GM23338 (cell line): ENCODE measurements at regions not wholly inside any gene's neighbourhood (a gene's known extent, or its start where the extent isn't known, plus 50 kb on each side); places are given as distances from the start of the nearest gene placed in this dataset.

Experiments used
- ATAC-seq: fragments of 200-7000 bp; cut with Tn5 transposase; 3 replicates; pipeline ENCODE4 v1.9.1; 2020
- DNase-seq: peaks from one replicate; pipeline ENCODE4 v3.0.0-alpha.2; 2015; ENCODE audit warnings: low spot score
- H2AFZ ChIP-seq: fragments of 200-600 bp; sonication (generic); 2 replicates; pipeline ENCODE4 v1.8.0; 2016; ENCODE audit warnings: antibody characterized with exemption, mild to moderate bottlenecking, moderate library complexity
- H3F3A ChIP-seq: fragments of 200-600 bp; sonication (generic); replicated peaks from 2 replicates; pipeline ENCODE4 v1.8.0; 2017; ENCODE audit warnings: antibody characterized with exemption, mixed run types, low read depth
- H3K27ac ChIP-seq: fragments of 200-600 bp; sonication (generic); 2 replicates; pipeline ENCODE4 v1.6.1; 2016; ENCODE audit warnings: low read depth
- H3K27me3 ChIP-seq: fragments of 200-600 bp; sonication (generic); 2 replicates; pipeline ENCODE4 v1.8.0; 2016; ENCODE audit warnings: mild to moderate bottlenecking, mixed run types, moderate library complexity; ENCODE audit not compliant: insufficient read depth
- H3K36me3 ChIP-seq: fragments of 200-600 bp; sonication (generic); 2 replicates; pipeline ENCODE4 v1.8.0; 2016; ENCODE audit warnings: mild to moderate bottlenecking; ENCODE audit not compliant: insufficient read depth
- H3K4me1 ChIP-seq: fragments of 200-600 bp; sonication (generic); 2 replicates; pipeline ENCODE4 v1.8.0; 2016; ENCODE audit warnings: mild to moderate bottlenecking, moderate library complexity; ENCODE audit not compliant: insufficient read depth
- H3K4me2 ChIP-seq: fragments of 200-600 bp; sonication (generic); 2 replicates; pipeline ENCODE4 v1.7.1; 2017; ENCODE audit warnings: mixed run types
- H3K4me3 ChIP-seq: fragments of 200-600 bp; sonication (generic); 2 replicates; pipeline ENCODE4 v1.6.1; 2016; ENCODE audit warnings: mixed run types
- H3K79me2 ChIP-seq: fragments of 200-600 bp; sonication (generic); replicated peaks from 2 replicates; pipeline ENCODE4 v1.8.0; 2017; ENCODE audit warnings: mild to moderate bottlenecking; ENCODE audit not compliant: insufficient read depth
- H3K9me2 ChIP-seq: fragments of 200-600 bp; sonication (generic); 2 replicates; pipeline ENCODE4 v1.8.0; 2017; ENCODE audit not compliant: insufficient read depth
- H4K20me1 ChIP-seq: fragments of 200-600 bp; sonication (generic); replicated peaks from 2 replicates; pipeline ENCODE4 v1.8.0; 2017; ENCODE audit warnings: mild to moderate bottlenecking; ENCODE audit not compliant: insufficient read depth
- H3K27ac Mint-ChIP-seq: 2 replicates; pipeline ENCODE4 v1.8.0; 2020; ENCODE audit warnings: inconsistent platforms, mild to moderate bottlenecking, moderate library complexity, mixed read lengths
- H3K27me3 Mint-ChIP-seq: 3 replicates; pipeline ENCODE4 v1.8.0; 2022; ENCODE audit warnings: low read depth, mild to moderate bottlenecking, moderate library complexity, mixed read lengths, inconsistent platforms; ENCODE audit not compliant: insufficient read depth, poor library complexity
- H3K36me3 Mint-ChIP-seq: 3 replicates; pipeline ENCODE4 v1.8.0; 2021; ENCODE audit warnings: low read depth, mild to moderate bottlenecking, inconsistent platforms, moderate library complexity, mixed read lengths
- H3K4me1 Mint-ChIP-seq: 3 replicates; pipeline ENCODE4 v1.8.0; 2020; ENCODE audit warnings: mild to moderate bottlenecking, inconsistent platforms, mixed read lengths
- H3K4me3 Mint-ChIP-seq: 3 replicates; pipeline ENCODE4 v1.8.0; 2021; ENCODE audit warnings: moderate library complexity, mild to moderate bottlenecking, inconsistent platforms, mixed read lengths
- H3K9me3 Mint-ChIP-seq: 3 replicates; pipeline ENCODE4 v1.8.0; 2020; ENCODE audit warnings: moderate library complexity, mild to moderate bottlenecking, inconsistent platforms, mixed read lengths
- CREB1 ChIP-seq: fragments of 250-450 bp; sonication (Bioruptor Pico); IDR thresholded peaks from 2 replicates; pipeline ENCODE4 v1.5.0; 2020; ENCODE audit warnings: low read depth, mild to moderate bottlenecking, moderate library complexity
- NANOG ChIP-seq: IDR thresholded peaks from 2 replicates; pipeline ENCODE4 v1.6.1; 2016; ENCODE audit warnings: antibody characterized with exemption, borderline replicate concordance
- POLR2AphosphoS5 ChIP-seq: IDR thresholded peaks from 2 replicates; pipeline ENCODE4 v1.6.1; 2016; ENCODE audit warnings: antibody characterized with exemption, low read depth
- STAT1 ChIP-seq: IDR thresholded peaks from one replicate; pipeline ENCODE4 v1.6.1; 2016; ENCODE audit warnings: antibody characterized with exemption; ENCODE audit not compliant: unreplicated experiment
- ZNF114 ChIP-seq: fragments of 250-450 bp; sonication (Bioruptor Pico); IDR thresholded peaks from 2 replicates; pipeline ENCODE4 v1.5.0; 2020; ENCODE audit warnings: mild to moderate bottlenecking, moderate library complexity
- ZNF331 ChIP-seq: fragments of 250-450 bp; sonication (Bioruptor Pico); IDR thresholded peaks from 2 replicates; pipeline ENCODE4 v1.5.0; 2020; ENCODE audit warnings: low read depth, mild to moderate bottlenecking, moderate library complexity
- TF ChIP-seq, protein P1 (sequence below): IDR thresholded peaks from one replicate; pipeline ENCODE4 v1.6.1; 2018; ENCODE audit warnings: antibody characterized with exemption; ENCODE audit not compliant: unreplicated experiment
- TF ChIP-seq, protein P2 (sequence below), 2 experiments: fragments of 200-600 bp in 1 of 2; sonication (generic) in 1 of 2; conservative IDR thresholded peaks; 2 replicates each; pipeline versions ENCODE4 v1.5.1 to v1.6.1; 2016 to 2017; ENCODE audit warnings: antibody characterized with exemption in 2 of 2, low read depth in 2 of 2, mild to moderate bottlenecking in 2 of 2, moderate library complexity in 1 of 2
- TF ChIP-seq, protein P3 (sequence below): fragments of 250-450 bp; sonication (Bioruptor Pico); IDR thresholded peaks from 2 replicates; pipeline ENCODE4 v1.5.0; 2020; ENCODE audit warnings: mild to moderate bottlenecking, moderate library complexity

DNA sequence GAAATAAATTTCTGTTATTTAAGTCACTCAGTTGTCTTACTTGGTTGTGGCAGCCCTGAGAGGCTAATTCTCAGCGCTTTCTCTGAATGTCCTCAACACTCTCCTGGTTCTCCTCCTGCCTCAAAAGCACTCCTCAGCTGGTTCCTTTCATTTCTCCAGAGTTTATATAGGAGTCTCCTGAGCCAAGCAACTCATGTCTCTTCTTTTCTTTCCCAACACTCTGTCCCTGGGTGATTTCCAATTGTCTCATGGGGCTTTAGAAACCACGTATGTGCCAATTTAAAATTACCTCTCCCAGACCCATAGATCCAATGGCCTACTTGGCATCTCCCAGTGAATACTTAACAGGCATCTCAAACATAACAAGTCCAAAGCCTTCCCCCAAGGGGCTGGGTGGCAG lies 184.3 kb downstream of the TTC32 start:
- Histone ChIP-seq H4K20me1 (no peaks in the 10 kb centered on the region), H3K27me3 (no peaks in the 10 kb centered on the region), H3K4me2 (no peak overlapping the region), H3K9me2 (0 out of 2 replicates have a peak, but pooled peaks cover 3% of the 10 kb centered on the region), H3K27ac (no peak overlapping the region), H3K79me2 (no peaks in the 10 kb centered on the region), H3K36me3 (no peaks in the 10 kb centered on the region; the same call in 1 of the 2 replicates), H3F3A (no peaks in the 10 kb centered on the region), H2AFZ (no peak overlapping the region), H3K4me3 (no peak overlapping the region), H3K4me1 (no peaks in the 10 kb centered on the region)
- Mint-ChIP-seq H3K27ac (no peak overlapping the region), H3K9me3 (no peaks in the 10 kb centered on the region; the same call in 2 of the 3 replicates), H3K36me3 (no peaks in the 10 kb centered on the region), H3K4me3 (no peak overlapping the region), H3K27me3 (peaks cover 7% of the 10 kb centered on the region), H3K4me1 (no peaks in the 10 kb centered on the region)
- no peak for TF ChIP-seq ZNF331
- TF ChIP-seq, protein P1, sequence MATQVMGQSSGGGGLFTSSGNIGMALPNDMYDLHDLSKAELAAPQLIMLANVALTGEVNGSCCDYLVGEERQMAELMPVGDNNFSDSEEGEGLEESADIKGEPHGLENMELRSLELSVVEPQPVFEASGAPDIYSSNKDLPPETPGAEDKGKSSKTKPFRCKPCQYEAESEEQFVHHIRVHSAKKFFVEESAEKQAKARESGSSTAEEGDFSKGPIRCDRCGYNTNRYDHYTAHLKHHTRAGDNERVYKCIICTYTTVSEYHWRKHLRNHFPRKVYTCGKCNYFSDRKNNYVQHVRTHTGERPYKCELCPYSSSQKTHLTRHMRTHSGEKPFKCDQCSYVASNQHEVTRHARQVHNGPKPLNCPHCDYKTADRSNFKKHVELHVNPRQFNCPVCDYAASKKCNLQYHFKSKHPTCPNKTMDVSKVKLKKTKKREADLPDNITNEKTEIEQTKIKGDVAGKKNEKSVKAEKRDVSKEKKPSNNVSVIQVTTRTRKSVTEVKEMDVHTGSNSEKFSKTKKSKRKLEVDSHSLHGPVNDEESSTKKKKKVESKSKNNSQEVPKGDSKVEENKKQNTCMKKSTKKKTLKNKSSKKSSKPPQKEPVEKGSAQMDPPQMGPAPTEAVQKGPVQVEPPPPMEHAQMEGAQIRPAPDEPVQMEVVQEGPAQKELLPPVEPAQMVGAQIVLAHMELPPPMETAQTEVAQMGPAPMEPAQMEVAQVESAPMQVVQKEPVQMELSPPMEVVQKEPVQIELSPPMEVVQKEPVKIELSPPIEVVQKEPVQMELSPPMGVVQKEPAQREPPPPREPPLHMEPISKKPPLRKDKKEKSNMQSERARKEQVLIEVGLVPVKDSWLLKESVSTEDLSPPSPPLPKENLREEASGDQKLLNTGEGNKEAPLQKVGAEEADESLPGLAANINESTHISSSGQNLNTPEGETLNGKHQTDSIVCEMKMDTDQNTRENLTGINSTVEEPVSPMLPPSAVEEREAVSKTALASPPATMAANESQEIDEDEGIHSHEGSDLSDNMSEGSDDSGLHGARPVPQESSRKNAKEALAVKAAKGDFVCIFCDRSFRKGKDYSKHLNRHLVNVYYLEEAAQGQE: no peak
- no peak for TF ChIP-seq POLR2AphosphoS5
- no peak for DNase-seq
- no peak for ATAC-seq

DNA sequence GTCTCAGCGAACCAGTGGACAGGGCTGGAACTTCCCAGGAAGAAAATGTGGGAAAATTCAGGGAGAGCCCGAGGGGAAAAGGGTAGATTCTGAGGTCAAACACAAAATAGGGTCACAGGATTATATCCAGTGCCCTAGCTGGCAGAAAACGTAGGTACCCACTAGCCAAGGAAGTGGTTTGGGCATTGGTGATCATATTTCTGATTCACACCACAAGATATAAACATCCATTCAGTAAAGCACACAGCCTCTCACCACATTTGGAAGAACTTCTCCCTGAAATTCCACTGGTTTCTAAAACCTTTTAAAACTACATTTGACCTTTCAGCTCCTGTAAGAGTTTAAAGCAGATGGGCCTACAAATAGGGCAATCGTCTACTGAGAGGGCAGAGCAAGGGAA lies 186.9 kb downstream of the TTC32 start:
- no peak for DNase-seq
- H3K27me3 Mint-ChIP-seq: peaks cover 5% of the 10 kb centered on the region
- no peak for TF ChIP-seq NANOG
- TF ChIP-seq POLR2AphosphoS5: no peak
- TF ChIP-seq, protein P2, sequence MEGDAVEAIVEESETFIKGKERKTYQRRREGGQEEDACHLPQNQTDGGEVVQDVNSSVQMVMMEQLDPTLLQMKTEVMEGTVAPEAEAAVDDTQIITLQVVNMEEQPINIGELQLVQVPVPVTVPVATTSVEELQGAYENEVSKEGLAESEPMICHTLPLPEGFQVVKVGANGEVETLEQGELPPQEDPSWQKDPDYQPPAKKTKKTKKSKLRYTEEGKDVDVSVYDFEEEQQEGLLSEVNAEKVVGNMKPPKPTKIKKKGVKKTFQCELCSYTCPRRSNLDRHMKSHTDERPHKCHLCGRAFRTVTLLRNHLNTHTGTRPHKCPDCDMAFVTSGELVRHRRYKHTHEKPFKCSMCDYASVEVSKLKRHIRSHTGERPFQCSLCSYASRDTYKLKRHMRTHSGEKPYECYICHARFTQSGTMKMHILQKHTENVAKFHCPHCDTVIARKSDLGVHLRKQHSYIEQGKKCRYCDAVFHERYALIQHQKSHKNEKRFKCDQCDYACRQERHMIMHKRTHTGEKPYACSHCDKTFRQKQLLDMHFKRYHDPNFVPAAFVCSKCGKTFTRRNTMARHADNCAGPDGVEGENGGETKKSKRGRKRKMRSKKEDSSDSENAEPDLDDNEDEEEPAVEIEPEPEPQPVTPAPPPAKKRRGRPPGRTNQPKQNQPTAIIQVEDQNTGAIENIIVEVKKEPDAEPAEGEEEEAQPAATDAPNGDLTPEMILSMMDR (conservative IDR thresholded peaks at IDR 0.05; ENCODE audit: low read depth in 2 of 2): no peak
- no peak for TF ChIP-seq ZNF114 (CRISPR knock-in tag)
- TF ChIP-seq, protein P3, sequence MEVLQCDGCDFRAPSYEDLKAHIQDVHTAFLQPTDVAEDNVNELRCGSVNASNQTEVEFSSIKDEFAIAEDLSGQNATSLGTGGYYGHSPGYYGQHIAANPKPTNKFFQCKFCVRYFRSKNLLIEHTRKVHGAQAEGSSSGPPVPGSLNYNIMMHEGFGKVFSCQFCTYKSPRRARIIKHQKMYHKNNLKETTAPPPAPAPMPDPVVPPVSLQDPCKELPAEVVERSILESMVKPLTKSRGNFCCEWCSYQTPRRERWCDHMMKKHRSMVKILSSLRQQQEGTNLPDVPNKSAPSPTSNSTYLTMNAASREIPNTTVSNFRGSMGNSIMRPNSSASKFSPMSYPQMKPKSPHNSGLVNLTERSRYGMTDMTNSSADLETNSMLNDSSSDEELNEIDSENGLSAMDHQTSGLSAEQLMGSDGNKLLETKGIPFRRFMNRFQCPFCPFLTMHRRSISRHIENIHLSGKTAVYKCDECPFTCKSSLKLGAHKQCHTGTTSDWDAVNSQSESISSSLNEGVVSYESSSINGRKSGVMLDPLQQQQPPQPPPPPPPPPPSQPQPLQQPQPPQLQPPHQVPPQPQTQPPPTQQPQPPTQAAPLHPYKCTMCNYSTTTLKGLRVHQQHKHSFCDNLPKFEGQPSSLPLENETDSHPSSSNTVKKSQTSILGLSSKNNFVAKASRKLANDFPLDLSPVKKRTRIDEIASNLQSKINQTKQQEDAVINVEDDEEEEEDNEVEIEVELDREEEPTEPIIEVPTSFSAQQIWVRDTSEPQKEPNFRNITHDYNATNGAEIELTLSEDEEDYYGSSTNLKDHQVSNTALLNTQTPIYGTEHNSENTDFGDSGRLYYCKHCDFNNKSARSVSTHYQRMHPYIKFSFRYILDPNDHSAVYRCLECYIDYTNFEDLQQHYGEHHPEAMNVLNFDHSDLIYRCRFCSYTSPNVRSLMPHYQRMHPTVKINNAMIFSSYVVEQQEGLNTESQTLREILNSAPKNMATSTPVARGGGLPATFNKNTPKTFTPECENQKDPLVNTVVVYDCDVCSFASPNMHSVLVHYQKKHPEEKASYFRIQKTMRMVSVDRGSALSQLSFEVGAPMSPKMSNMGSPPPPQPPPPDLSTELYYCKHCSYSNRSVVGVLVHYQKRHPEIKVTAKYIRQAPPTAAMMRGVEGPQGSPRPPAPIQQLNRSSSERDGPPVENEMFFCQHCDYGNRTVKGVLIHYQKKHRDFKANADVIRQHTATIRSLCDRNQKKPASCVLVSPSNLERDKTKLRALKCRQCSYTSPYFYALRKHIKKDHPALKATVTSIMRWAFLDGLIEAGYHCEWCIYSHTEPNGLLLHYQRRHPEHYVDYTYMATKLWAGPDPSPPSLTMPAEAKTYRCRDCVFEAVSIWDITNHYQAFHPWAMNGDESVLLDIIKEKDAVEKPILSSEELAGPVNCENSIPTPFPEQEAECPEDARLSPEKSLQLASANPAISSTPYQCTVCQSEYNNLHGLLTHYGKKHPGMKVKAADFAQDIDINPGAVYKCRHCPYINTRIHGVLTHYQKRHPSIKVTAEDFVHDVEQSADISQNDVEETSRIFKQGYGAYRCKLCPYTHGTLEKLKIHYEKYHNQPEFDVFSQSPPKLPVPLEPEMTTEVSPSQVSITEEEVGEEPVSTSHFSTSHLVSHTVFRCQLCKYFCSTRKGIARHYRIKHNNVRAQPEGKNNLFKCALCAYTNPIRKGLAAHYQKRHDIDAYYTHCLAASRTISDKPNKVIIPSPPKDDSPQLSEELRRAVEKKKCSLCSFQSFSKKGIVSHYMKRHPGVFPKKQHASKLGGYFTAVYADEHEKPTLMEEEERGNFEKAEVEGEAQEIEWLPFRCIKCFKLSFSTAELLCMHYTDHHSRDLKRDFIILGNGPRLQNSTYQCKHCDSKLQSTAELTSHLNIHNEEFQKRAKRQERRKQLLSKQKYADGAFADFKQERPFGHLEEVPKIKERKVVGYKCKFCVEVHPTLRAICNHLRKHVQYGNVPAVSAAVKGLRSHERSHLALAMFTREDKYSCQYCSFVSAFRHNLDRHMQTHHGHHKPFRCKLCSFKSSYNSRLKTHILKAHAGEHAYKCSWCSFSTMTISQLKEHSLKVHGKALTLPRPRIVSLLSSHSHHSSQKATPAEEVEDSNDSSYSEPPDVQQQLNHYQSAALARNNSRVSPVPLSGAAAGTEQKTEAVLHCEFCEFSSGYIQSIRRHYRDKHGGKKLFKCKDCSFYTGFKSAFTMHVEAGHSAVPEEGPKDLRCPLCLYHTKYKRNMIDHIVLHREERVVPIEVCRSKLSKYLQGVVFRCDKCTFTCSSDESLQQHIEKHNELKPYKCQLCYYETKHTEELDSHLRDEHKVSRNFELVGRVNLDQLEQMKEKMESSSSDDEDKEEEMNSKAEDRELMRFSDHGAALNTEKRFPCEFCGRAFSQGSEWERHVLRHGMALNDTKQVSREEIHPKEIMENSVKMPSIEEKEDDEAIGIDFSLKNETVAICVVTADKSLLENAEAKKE (CRISPR knock-in tag): no peak
- no peak for TF ChIP-seq STAT1
- no peak for TF ChIP-seq CREB1 (CRISPR knock-in tag)
- TF ChIP-seq ZNF331: no peak

More for the DNA sequence above, 186.9 kb downstream of the TTC32 start:
- H3F3A ChIP-seq: no peaks in the 10 kb centered on the region
- no peaks in the 10 kb centered on the region for H3K9me2 ChIP-seq
- no peaks in the 10 kb centered on the region for H3K79me2 ChIP-seq
- no peak overlapping the region for H3K27ac ChIP-seq
- H3K27ac Mint-ChIP-seq: no peak overlapping the region
- H3K36me3 ChIP-seq: no peaks in the 10 kb centered on the region; the same call in 1 of the 2 replicates
- peaks cover 7% of the 10 kb centered on the region for H3K9me3 Mint-ChIP-seq
- H3K27me3 ChIP-seq: no peaks in the 10 kb centered on the region
- H3K4me1 ChIP-seq: no peaks in the 10 kb centered on the region
- no peak overlapping the region for H3K4me3 ChIP-seq
- H4K20me1 ChIP-seq: no peaks in the 10 kb centered on the region
- no peak overlapping the region for H3K4me3 Mint-ChIP-seq
- no peak overlapping the region for H3K4me2 ChIP-seq
- no peak overlapping the region for H2AFZ ChIP-seq
- H3K36me3 Mint-ChIP-seq: no peaks in the 10 kb centered on the region
- no peak for ATAC-seq
- H3K4me1 Mint-ChIP-seq: peaks cover 5% of the 10 kb centered on the region; the same call in 2 of the 3 replicates
